Stimulated activated CD8-positive, alpha-beta memory T cell treated with anti-CD3 and anti-CD28 coated beads, Interleukin-7, amount 100 ng/mL, for 24 hours (primary cell): ENCODE measurements at regions not wholly inside any gene's neighbourhood (a gene's known extent, or its start where the extent isn't known, plus 50 kb on each side); places are given as distances from the start of the nearest gene placed in this dataset.

ENCODE experiments used
- DNase-seq: peaks from one replicate; pipeline ENCODE4 v3.0.0-alpha.2; 2020; ENCODE audit warnings: low read depth

GRCh38 chr13:99642006-99642405 is 140.7 kb downstream of the TM9SF2 start:
- no peak for DNase-seq

- DNase-seq = no peak
Observed at GRCh38 chr13:99640260-99640659, 139.0 kb downstream of the TM9SF2 start.

- DNase-seq = no peak
Observed at GRCh38 chr13:99639126-99639525, 137.9 kb downstream of the TM9SF2 start.

GRCh38 chr13:99636728-99637353 is 135.6 kb downstream of the TM9SF2 start:
- no peak for DNase-seq

- no peak for DNase-seq
Observed at GRCh38 chr13:99636306-99636705, 135.0 kb downstream of the TM9SF2 start.

GRCh38 chr13:99634672-99635071 is 133.4 kb downstream of the TM9SF2 start:
- DNase-seq = no peak

- DNase-seq = no peak
Observed at GRCh38 chr13:99630269-99630898, 129.1 kb downstream of the TM9SF2 start.

GRCh38 chr13:99629641-99630040 is 128.4 kb downstream of the TM9SF2 start:
- DNase-seq = no peak

- no peak for DNase-seq
Observed at GRCh38 chr13:99628442-99628841, 127.2 kb downstream of the TM9SF2 start.

GRCh38 chr13:99626461-99627082 is 125.3 kb downstream of the TM9SF2 start:
- DNase-seq = no peak

- no peak for DNase-seq
Observed at GRCh38 chr13:99624936-99625540, 123.8 kb downstream of the TM9SF2 start.

GRCh38 chr13:99620806-99621205 is 119.5 kb downstream of the TM9SF2 start:
- DNase-seq = no peak

- no peak for DNase-seq
Observed at GRCh38 chr13:99619207-99619606, 117.9 kb downstream of the TM9SF2 start.

GRCh38 chr13:99617474-99618255 is 116.4 kb downstream of the TM9SF2 start:
- DNase-seq = no peak

GRCh38 chr13:99614465-99614885 is 113.2 kb downstream of the TM9SF2 start:
- DNase-seq = no peak
